ENCODE measurements at regions not wholly inside any gene's neighbourhood (a gene's known extent, or its start where the extent isn't known, plus 50 kb on each side); places are given as distances from the start of the nearest gene placed in this dataset.

GRCh38 chr1:193322211-193322610 is 135.8 kb upstream of the B3GALT2 start:
- no peaks in the 10 kb centered on the region for H3K27me3 ChIP-seq (ENCODE audit: insufficient read depth, low read length)
- CTCF ChIA-PET, result no interaction called here
- POLR2A ChIA-PET, result no interaction called here
- no peak overlapping the region for H2AFZ ChIP-seq (ENCODE audit: low read depth, low read length, poor library complexity, severe bottlenecking)
- H3K4me3 ChIP-seq (replicated peaks in 1 of 2; ENCODE audit: low read depth in 1 of 2, low read length in 2 of 2), result no peak overlapping the region
- H4K20me1 ChIP-seq (ENCODE audit: insufficient read depth), result no peaks in the 10 kb centered on the region
- intact Hi-C loops (cut with micrococcal nuclease), result no loop called here
- H3K4me2 ChIP-seq (ENCODE audit: low read length), result peak overlapping the region; percentile 52
- BruUV-seq (replicated peaks), result no TSS peak
- no peaks in the 10 kb centered on the region for H3K79me2 ChIP-seq (ENCODE audit: insufficient read depth, low read length)
- TF ChIP-seq CEBPB (IDR thresholded peaks at IDR 0.05; ENCODE audit: low read depth), result peak; percentile 83
- TF ChIP-seq JUND (IDR thresholded peaks at IDR 0.05), result peak; percentile 26; the same call in 1 of the 2 replicates
- TF ChIP-seq REST (IDR thresholded peaks at IDR 0.05; ENCODE audit: low read depth), result no peak
- TF ChIP-seq EZH2 (IDR thresholded peaks at IDR 0.05), result no peak
- TF ChIP-seq EGR1 (IDR thresholded peaks at IDR 0.05; ENCODE audit: low read depth), result no peak
- peak; percentile 24; the same call in 1 of the 2 replicates for TF ChIP-seq FOSL1 (IDR thresholded peaks at IDR 0.05; ENCODE audit: low read depth)
- TF ChIP-seq SP1 (IDR thresholded peaks at IDR 0.05; ENCODE audit: low read depth), result no peak
- no peak for TF ChIP-seq ATF3 (IDR thresholded peaks at IDR 0.05)
- TF ChIP-seq TCF7L2 (IDR thresholded peaks at IDR 0.05; ENCODE audit: borderline replicate concordance, extremely low read depth, insufficient read depth, insufficient read length), result no peak
- no peak for TF ChIP-seq CTCF (IDR thresholded peaks at IDR 0.05 in 2 of 3, conservative IDR thresholded peaks at IDR 0.05 in 1 of 3; ENCODE audit: borderline replicate concordance in 1 of 3, insufficient read depth in 1 of 3, low read depth in 2 of 3, low read length in 2 of 3)
- no peak for TF ChIP-seq ELF1 (IDR thresholded peaks at IDR 0.05; ENCODE audit: borderline replicate concordance, low read depth)
- H3K27ac ChIP-seq (ENCODE audit: low read depth, low read length), result no peak overlapping the region
- ATAC-seq (peak; percentile 68), DNase-seq (ENCODE audit: low read depth, low spot score) (peak; percentile 22)
- RAD21 ChIA-PET (ENCODE audit: low non-redundant PET in 1 of 2, low total read pairs in 2 of 2, uncharacterized antibody in 2 of 2, unreplicated experiment in 2 of 2), result no interaction called here
- H3K36me3 ChIP-seq (ENCODE audit: control insufficient read depth in 1 of 2, insufficient read depth in 2 of 2, low read length in 2 of 2), result peaks cover 0 to 7% of the 10 kb centered on the region in 2 experiments; a peak in 1 of 4 replicates
- H3K9ac ChIP-seq (ENCODE audit: low read length), result no peak overlapping the region
- no peaks in the 10 kb centered on the region for H3K9me2 ChIP-seq (ENCODE audit: insufficient read depth)
- H3K9me3 ChIP-seq (ENCODE audit: control insufficient read depth in 1 of 2, insufficient read depth in 1 of 2, low read depth in 1 of 2, low read length in 2 of 2), result no peaks in the 10 kb centered on the region
- H3K4me1 ChIP-seq (ENCODE audit: control insufficient read depth in 1 of 2, insufficient read depth in 2 of 2, low read length in 2 of 2), result peaks cover 3 to 21% of the 10 kb centered on the region in 2 experiments

Data from HCT116 (cell line).